ENCODE measurements at regions not wholly inside any gene's neighbourhood (a gene's known extent, or its start where the extent isn't known, plus 50 kb on each side); places are given as distances from the start of the nearest gene placed in this dataset.
"Not testable (repeated sequence)": the region's sequence is repeated elsewhere in the genome, so short reads cannot be mapped to it uniquely, and the experiment has no call there.

- ATAC-seq (ENCODE audit: low read depth); H3K36me3 Mint-ChIP-seq; H3K27me3 Mint-ChIP-seq; H3K4me3 Mint-ChIP-seq; DNase-seq; H3K4me1 Mint-ChIP-seq; H3K27ac Mint-ChIP-seq: not testable (repeated sequence)
- POLR2A ChIA-PET = interaction anchor here (0.7 kb wide), 1 partner anchor 268 kb away, joined by 4 read pairs; no protein-coding TSS in a partner anchor
- H3K9me3 Mint-ChIP-seq = peaks cover 18% of the 10 kb centered on the region
These were observed 51.9 kb upstream of the MFGE8 start for GRCh38 chr15:88965097-88965496.

- POLR2A ChIA-PET = no interaction called here
- H3K36me3 Mint-ChIP-seq = peaks cover 4% of the 10 kb centered on the region
- H3K9me3 Mint-ChIP-seq = peaks cover 16% of the 10 kb centered on the region
- no peaks in the 10 kb centered on the region for H3K4me1 Mint-ChIP-seq
- ATAC-seq (ENCODE audit: low read depth) (no peak), DNase-seq (no peak)
- H3K27me3 Mint-ChIP-seq = peaks cover 2% of the 10 kb centered on the region
- H3K4me3 Mint-ChIP-seq = no peak overlapping the region
- no peak overlapping the region for H3K27ac Mint-ChIP-seq
These were observed 57.1 kb upstream of the MFGE8 start for GRCh38 chr15:88970232-88970631.

- no peaks in the 10 kb centered on the region for H3K36me3 Mint-ChIP-seq
- no peak overlapping the region for H3K4me3 Mint-ChIP-seq
- H3K27ac Mint-ChIP-seq = no peak overlapping the region
- H3K9me3 Mint-ChIP-seq = peaks cover 9% of the 10 kb centered on the region
- H3K4me1 Mint-ChIP-seq = no peaks in the 10 kb centered on the region
- no peak for DNase-seq
- ATAC-seq (ENCODE audit: low read depth) = no peak
- H3K27me3 Mint-ChIP-seq = peaks cover 12% of the 10 kb centered on the region
- POLR2A ChIA-PET = no interaction called here
These were observed 61.2 kb upstream of the MFGE8 start for GRCh38 chr15:88974392-88974791.

- ATAC-seq (ENCODE audit: low read depth) = no peak
These were observed 62.7 kb upstream of the MFGE8 start for GRCh38 chr15:88975891-88976290.

GRCh38 chr15:88976656-88977055 lies 63.5 kb upstream of the MFGE8 start:
- peaks cover 3% of the 10 kb centered on the region for H3K9me3 Mint-ChIP-seq
- POLR2A ChIA-PET = no interaction called here
- H3K4me1 Mint-ChIP-seq = no peaks in the 10 kb centered on the region
- peaks cover 12% of the 10 kb centered on the region for H3K27me3 Mint-ChIP-seq
- ATAC-seq (ENCODE audit: low read depth) (no peak), DNase-seq (no peak)
- no peaks in the 10 kb centered on the region for H3K36me3 Mint-ChIP-seq
- H3K4me3 Mint-ChIP-seq = no peak overlapping the region
- no peak overlapping the region for H3K27ac Mint-ChIP-seq

More at GRCh38 chr15:88975891-88976290, 62.7 kb upstream of the MFGE8 start:
- DNase-seq = no peak
- POLR2A ChIA-PET = no interaction called here
- Mint-ChIP-seq H3K36me3 (no peaks in the 10 kb centered on the region), H3K27me3 (peaks cover 12% of the 10 kb centered on the region), H3K4me1 (no peaks in the 10 kb centered on the region), H3K27ac (no peak overlapping the region), H3K4me3 (no peak overlapping the region), H3K9me3 (peaks cover 3% of the 10 kb centered on the region)

- Mint-ChIP-seq H3K4me1 (peaks cover 2% of the 10 kb centered on the region), H3K27me3 (peaks cover 11% of the 10 kb centered on the region), H3K9me3 (no peaks in the 10 kb centered on the region), H3K4me3 (no peak overlapping the region), H3K27ac (no peak overlapping the region), H3K36me3 (no peaks in the 10 kb centered on the region)
- POLR2A ChIA-PET = no interaction called here
- DNase-seq (no peak), ATAC-seq (ENCODE audit: low read depth) (no peak)
These were observed 66.5 kb upstream of the MFGE8 start for GRCh38 chr15:88979674-88980073.

GRCh38 chr15:88980498-88980897 lies 67.3 kb upstream of the MFGE8 start:
- peaks cover 2% of the 10 kb centered on the region for H3K4me1 Mint-ChIP-seq
- ATAC-seq (ENCODE audit: low read depth) = no peak

GRCh38 chr15:88981244-88982215 lies 68.4 kb upstream of the MFGE8 start:
- peaks cover 2% of the 10 kb centered on the region for H3K4me1 Mint-ChIP-seq
- H3K9me3 Mint-ChIP-seq = no peaks in the 10 kb centered on the region
- H3K27ac Mint-ChIP-seq = no peak overlapping the region
- peaks cover 8% of the 10 kb centered on the region for H3K27me3 Mint-ChIP-seq
- no peak for ATAC-seq (ENCODE audit: low read depth)
- no peak overlapping the region for H3K4me3 Mint-ChIP-seq
- DNase-seq = no peak
- POLR2A ChIA-PET = no interaction called here
- no peaks in the 10 kb centered on the region for H3K36me3 Mint-ChIP-seq

More at GRCh38 chr15:88980498-88980897, 67.3 kb upstream of the MFGE8 start:
- no peak overlapping the region for H3K27ac Mint-ChIP-seq
- POLR2A ChIA-PET = no interaction called here
- peaks cover 11% of the 10 kb centered on the region for H3K27me3 Mint-ChIP-seq
- no peak for DNase-seq
- no peaks in the 10 kb centered on the region for H3K36me3 Mint-ChIP-seq
- no peaks in the 10 kb centered on the region for H3K9me3 Mint-ChIP-seq
- H3K4me3 Mint-ChIP-seq = no peak overlapping the region

GRCh38 chr15:88982304-88982945 lies 69.2 kb upstream of the MFGE8 start:
- no peak overlapping the region for H3K27ac Mint-ChIP-seq
- H3K4me1 Mint-ChIP-seq = peaks cover 2% of the 10 kb centered on the region
- H3K4me3 Mint-ChIP-seq = no peak overlapping the region
- H3K27me3 Mint-ChIP-seq = peaks cover 7% of the 10 kb centered on the region
- ATAC-seq (ENCODE audit: low read depth) (no peak), DNase-seq (no peak)
- H3K9me3 Mint-ChIP-seq = no peaks in the 10 kb centered on the region
- POLR2A ChIA-PET = no interaction called here
- H3K36me3 Mint-ChIP-seq = no peaks in the 10 kb centered on the region

GRCh38 chr15:88982946-88983342 lies 69.8 kb upstream of the MFGE8 start:
- POLR2A ChIA-PET = no interaction called here
- no peak overlapping the region for H3K4me3 Mint-ChIP-seq
- H3K27me3 Mint-ChIP-seq = peaks cover 1% of the 10 kb centered on the region
- ATAC-seq (ENCODE audit: low read depth) = no peak
- H3K36me3 Mint-ChIP-seq = no peaks in the 10 kb centered on the region
- no peak overlapping the region for H3K27ac Mint-ChIP-seq
- H3K4me1 Mint-ChIP-seq = peaks cover 2% of the 10 kb centered on the region
- no peak for DNase-seq
- H3K9me3 Mint-ChIP-seq = no peaks in the 10 kb centered on the region

GRCh38 chr15:88983861-88984429 lies 70.8 kb upstream of the MFGE8 start:
- Mint-ChIP-seq H3K9me3 (no peaks in the 10 kb centered on the region), H3K27ac (no peak overlapping the region), H3K36me3 (no peaks in the 10 kb centered on the region), H3K4me1 (peaks cover 2% of the 10 kb centered on the region), H3K27me3 (peaks cover 6% of the 10 kb centered on the region), H3K4me3 (no peak overlapping the region)
- DNase-seq = no peak
- POLR2A ChIA-PET = no interaction called here
- ATAC-seq (ENCODE audit: low read depth) = no peak

- Mint-ChIP-seq H3K4me1 (peaks cover 2% of the 10 kb centered on the region), H3K9me3 (no peaks in the 10 kb centered on the region), H3K27me3 (peaks cover 10% of the 10 kb centered on the region), H3K4me3 (no peak overlapping the region), H3K36me3 (no peaks in the 10 kb centered on the region), H3K27ac (no peak overlapping the region)
- ATAC-seq (ENCODE audit: low read depth) (no peak), DNase-seq (no peak)
- POLR2A ChIA-PET = no interaction called here
These were observed 72.6 kb upstream of the MFGE8 start for GRCh38 chr15:88985547-88986393.

- no peak for ATAC-seq (ENCODE audit: low read depth)
These were observed 73.9 kb upstream of the MFGE8 start for GRCh38 chr15:88986949-88987590.

More at GRCh38 chr15:88986949-88987590, 73.9 kb upstream of the MFGE8 start:
- POLR2A ChIA-PET = no interaction called here
- H3K4me3 Mint-ChIP-seq = no peak overlapping the region
- no peaks in the 10 kb centered on the region for H3K9me3 Mint-ChIP-seq
- H3K4me1 Mint-ChIP-seq = peaks cover 2% of the 10 kb centered on the region
- H3K27me3 Mint-ChIP-seq = peaks cover 14% of the 10 kb centered on the region
- H3K36me3 Mint-ChIP-seq = no peaks in the 10 kb centered on the region
- H3K27ac Mint-ChIP-seq = no peak overlapping the region
- DNase-seq = no peak
